ENCODE measurements at regions not wholly inside any gene's neighbourhood (a gene's known extent, or its start where the extent isn't known, plus 50 kb on each side); places are given as distances from the start of the nearest gene placed in this dataset.
"Not testable (repeated sequence)": the region's sequence is repeated elsewhere in the genome, so short reads cannot be mapped to it uniquely, and the experiment has no call there.

DNA sequence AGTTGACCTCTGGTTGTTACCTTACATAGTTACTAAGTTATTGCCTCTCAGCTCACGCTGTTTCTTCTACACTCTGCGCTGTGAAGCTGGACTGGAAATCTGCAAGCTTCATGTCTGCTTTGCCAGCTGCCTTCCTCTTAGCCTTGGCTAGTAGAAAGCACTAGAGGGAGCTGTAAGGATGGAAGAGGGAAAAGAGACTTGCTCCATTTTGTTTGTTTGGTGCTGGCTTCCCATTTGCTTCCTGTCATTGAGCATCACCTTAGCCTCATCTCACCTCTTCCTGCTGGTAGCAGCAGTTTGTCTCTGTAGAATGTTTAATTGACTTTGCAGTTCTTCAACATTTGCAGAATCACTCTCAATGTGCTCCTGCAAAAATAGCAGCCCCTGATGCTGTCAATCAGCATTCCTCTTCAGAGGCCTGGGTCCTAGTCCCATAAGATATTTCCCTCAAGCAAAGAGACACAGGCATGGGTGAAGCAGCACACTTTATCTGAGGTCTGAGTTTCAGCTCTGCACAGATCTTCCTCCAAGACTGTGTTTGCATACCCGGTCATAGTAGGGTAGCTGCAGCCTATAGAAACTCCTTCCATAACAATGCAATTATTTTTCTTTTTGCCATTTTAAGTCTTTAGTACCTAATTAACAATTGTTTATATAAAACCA, 302.2 kb upstream of the EPHA7 start:
- no peak for DNase-seq (ENCODE audit: low read depth in 4 of 4, low spot score in 3 of 4)

DNA sequence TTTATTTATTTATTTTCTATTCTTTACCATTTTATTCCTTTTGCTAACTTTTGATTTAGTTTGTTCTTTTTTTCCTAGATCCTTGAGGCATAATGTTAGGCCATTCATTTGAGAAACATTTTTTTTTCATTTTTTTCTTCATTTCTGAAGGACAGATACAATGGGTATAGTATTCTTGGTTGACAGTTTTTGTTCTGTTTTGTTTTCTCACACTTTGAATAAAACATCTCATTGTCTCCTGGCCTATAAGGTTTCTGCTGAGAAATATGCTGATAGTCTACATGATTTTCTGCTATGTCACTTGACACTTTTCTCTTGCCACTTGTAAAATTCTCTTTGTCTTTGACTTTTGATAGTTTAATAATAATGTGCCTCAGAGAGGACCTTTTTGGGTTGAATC, 294.6 kb upstream of the EPHA7 start:
- no peak for DNase-seq (ENCODE audit: low read depth in 4 of 4, low spot score in 3 of 4)

DNA sequence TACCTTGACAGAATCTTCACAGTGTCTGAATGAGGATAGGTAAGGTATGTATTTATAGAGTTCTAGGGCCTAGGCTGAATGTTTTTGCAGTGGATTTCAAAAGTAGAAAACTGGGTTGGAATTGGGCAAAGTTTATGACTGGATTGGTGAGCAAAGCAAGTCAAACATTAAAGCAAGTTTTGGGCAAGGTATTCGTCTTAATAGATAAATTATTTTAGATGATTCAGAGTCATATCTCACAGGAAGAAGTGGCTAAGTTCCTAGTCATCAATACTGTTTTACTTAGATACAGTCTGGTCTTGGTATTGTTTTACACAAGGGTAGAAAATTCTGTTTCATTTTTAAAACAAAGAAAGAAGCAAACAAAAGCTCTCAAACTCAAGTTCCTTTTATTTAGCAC, 284.1 kb upstream of the EPHA7 start:
- DNase-seq (ENCODE audit: low read depth in 4 of 4, low spot score in 3 of 4): no peak

DNA sequence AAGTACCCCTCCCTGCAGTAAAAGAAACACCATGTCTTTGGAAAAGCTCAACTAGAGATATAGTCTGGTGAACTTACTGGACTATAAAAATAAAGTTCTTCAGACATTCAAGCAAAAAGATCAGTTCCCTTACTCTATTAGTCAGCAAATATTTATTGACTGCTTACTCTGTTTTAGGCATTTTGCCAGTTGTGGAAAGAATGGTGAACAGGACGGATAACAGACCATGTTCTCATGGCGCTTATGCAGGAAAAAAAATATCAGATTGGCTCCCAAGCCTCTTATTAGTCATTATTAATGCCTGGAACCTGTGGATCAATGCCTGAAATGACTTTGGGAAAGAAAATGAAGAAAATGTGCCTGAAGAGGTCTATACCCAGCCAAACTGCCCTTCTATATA, 282.2 kb upstream of the EPHA7 start:
- no peak for DNase-seq (ENCODE audit: low read depth in 4 of 4, low spot score in 3 of 4)

DNA sequence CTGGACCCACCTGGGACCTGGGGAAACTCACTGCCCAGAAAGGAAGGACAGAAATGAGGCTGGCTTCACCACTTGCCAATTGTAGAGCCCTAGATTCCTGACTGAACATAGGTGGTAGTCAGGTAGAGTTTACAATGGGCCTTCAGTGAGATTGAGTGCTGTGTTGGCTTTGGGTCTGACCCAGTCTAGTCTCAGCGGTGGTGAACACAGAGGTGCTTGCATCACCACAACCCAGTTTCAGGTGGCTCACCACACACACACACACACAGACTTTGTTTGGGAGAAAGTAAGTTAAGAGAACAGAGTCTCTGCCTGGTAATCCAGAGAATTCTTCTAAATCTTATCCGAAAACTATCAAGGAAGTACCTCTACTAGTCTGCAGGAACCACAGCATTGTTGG, 266.1 kb upstream of the EPHA7 start:
- no peak for DNase-seq (ENCODE audit: low read depth in 4 of 4, low spot score in 3 of 4)

DNA sequence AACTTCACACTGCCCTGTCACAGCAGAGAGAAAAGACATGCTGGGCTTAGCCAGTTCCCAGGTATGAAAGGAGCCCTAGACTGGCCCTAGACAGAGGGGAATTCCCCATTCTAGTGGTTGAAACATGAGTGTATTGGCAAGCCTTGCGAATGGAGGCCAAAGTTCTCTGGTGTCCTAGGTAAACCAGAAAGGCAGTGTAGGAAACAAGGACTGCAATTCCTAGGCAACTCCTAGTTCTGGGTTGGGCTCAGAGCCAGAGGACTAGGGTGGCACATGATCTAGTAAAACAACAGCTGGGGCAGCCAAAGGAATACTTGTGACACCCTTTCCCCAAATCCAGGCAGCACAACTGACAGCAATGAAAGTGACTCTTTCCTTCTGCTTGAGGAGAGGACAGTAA, 265.0 kb upstream of the EPHA7 start:
- DNase-seq (ENCODE audit: low read depth in 4 of 4, low spot score in 3 of 4): no peak

DNA sequence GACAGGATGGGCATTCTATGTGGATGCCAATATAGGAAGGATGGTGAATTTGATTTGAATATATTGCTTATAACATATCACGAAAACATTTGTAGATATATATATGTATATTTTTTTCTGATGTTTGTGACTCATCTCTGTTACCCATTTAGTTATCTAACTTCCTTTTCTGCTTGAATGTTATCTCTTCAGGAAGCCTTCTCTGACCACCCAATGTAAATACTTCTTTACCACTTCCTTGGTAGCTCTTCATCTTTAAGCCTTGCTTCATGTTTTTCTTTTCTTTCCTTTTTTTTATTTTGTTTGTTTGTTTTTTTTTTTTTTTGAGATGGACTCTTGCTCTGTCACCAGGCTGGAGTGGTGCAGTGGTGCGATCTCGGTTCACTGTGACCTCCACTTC, 260.5 kb upstream of the EPHA7 start:
- DNase-seq (ENCODE audit: low read depth in 4 of 4, low spot score in 3 of 4): no peak

DNA sequence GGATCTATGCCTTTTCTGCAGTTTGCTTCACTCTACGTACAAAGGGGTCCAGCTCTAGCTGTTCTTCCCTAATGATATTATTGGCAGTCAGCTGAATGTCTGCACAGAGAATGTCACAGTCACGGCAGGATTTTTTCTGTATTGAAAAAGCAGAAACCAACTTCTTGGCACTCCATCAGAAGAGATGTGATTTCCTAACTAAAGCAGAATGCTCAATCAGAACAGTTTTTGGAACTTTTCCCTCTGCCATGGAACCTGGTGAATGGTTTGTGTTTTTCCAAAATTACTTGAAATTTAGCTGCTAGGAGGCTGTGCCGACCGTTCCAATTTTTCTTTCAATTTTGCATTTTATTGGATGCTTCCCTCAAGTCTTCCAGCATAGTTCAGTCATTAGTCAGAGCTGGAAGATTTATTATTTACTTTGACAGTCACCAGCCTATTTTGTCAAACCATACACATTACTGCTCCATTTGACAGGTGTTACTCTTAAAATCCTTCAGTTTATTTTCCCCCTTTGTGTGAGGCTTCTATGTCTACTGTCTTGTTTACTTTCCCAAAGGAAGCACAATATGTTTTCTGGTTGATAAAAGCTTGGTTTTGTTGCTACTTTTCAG, 259.6 kb upstream of the EPHA7 start:
- no peak for DNase-seq (ENCODE audit: low read depth in 4 of 4, low spot score in 3 of 4)

DNA sequence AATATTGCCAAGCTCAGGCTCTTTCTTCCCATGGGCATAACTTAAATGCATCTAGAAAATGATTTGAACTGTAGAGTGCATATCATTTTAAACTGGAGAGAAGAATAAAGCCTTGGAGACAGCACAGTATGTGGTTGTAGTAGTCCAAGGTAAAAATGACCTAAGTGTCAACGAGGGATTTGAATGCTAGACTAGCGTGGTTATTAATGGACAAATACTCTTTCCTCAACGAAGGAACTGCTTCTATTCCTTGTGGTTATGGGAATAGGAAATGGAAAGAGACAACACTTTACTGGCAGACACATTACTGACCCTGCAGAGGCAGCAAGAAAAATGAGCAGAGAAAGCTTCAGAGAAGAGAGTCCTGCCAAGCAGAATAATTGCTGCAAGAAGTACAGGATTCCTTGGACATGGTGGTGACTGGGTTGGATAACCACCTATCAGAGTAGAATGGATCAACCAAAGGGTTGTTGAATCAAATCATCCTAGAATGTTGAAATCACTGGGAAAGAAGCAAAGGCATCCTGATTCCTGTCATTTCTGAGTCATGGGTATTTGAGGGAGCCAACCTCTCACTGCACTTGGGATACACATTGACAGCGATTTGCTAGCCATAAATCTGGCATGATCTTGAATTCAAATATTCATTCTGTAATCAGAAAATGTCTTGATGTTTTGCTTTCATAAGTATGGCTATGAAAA, 258.1 kb upstream of the EPHA7 start:
- DNase-seq (ENCODE audit: low read depth in 4 of 4, low spot score in 3 of 4): no peak

DNA sequence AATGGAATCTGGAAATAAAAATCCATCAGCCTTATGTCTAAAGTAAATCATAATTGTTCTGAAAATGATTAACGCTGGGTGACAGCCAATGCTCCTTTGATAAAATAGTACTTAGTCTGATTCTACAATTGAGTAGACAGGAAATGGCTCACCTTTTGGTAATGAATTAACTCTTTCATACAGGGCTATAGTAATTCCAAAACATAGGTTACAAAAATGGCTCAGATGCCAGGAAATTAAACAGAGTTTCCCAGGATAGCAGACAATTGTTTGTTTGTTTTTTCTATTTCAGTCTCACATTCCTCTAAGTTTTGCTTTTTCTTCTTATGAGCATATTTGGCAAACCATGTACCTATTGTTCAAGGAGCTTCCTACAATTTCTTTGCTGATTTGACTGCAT, 257.2 kb upstream of the EPHA7 start:
- DNase-seq (ENCODE audit: low read depth in 4 of 4, low spot score in 3 of 4): no peak

DNA sequence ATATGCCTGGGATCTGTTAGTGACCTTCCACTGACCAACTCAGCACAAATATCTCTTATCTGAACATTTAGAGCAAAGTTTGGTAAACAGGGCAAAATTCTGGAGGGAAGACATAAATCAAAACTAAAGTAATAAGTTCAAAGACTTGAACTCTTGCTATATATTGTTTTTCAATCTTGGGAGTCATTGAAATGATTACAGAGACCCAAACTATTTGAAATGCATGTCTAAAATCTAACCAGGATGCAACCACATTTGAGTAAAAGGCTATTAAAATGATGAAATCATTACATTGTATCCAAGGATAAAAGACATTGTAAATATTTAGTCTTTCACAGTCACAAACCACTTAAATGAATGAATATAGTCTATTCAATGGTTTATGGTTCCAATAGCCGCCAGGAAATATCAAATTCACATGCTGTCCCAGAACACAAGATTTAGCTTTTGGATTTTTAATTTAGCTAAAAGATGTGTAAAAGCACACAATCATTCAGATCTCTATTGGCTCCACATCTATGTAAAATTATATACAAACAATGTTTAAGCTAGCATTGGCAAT, 256.6 kb upstream of the EPHA7 start:
- DNase-seq (ENCODE audit: low read depth in 4 of 4, low spot score in 3 of 4): no peak

DNA sequence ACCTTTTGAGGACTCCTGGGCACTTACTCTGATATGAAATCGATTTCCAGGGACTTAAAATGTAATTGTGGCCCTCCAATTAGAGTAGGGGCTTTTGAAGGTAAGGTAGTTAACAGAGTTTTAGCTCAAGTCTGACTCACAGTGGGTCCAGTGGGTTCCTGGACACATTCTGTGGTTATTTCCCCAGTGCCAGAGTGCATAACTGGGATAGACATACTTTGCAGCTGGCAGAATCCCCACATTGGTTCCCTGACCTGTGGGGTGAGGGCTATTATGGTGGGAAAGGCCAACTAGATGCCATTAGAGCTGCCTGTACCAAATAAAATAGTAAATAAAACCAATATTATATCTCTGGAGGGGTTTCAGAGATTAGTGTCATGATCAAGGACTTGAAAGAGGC, 243.8 kb upstream of the EPHA7 start:
- DNase-seq (ENCODE audit: low read depth in 4 of 4, low spot score in 3 of 4): no peak

DNA sequence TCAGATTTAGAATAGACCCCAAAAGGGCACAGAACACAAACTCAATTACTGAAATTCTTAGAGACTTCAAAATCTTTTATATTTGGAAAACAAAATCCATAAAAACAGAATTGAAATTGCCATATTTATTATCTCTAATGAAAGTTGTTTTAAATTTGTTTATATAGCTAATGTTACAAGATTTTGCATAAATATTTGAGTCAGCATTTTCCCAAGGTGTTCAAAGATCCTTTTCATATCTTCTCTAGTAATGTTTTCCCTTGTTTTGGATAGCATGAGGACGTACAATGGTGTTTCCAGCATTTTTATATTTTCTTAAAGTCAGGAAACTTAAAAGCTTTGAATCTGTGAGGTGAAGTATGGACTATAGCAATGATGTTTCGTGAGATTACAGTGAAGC, 235.2 kb upstream of the EPHA7 start:
- DNase-seq (ENCODE audit: low read depth in 4 of 4, low spot score in 3 of 4): no peak

DNA sequence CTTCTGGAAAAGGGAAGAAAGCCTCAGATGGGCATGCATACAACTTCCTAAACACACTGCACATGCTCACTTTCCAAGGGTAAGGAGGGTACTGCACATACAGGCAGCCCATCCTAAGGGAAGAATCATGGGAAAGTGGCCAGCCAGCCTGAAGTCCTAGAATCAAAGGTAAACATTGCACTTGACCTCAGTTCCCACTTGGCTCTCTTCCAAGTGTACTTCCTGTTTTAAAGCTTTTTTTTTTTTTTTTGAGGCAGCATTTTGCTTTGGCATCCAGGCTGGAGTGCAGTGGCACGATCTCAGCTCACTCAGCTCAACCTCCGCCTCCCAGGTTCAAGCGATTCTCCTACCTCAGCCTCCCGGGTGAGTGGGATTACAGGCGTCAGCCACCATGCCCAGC, 225.3 kb upstream of the EPHA7 start:
- DNase-seq (ENCODE audit: low read depth in 4 of 4, low spot score in 3 of 4): no peak

DNA sequence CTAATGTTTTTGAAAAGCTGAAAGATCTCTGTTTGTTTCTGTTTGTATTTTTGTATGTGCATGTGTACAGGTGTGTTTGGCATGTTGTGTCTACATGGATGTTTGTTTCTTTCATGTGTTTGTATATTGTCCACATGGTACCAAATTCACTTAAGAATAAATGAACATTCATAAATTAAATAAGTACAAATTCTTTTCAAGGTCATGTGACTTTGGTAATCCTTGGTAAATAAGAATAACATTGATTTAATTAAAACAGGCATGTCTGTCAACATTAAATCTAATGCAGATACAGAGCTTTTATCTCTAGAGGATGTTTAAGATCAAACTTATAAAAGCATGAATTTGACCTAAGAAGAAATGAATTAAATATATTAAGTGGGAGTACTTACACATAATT, 219.8 kb upstream of the EPHA7 start:
- DNase-seq (ENCODE audit: low read depth in 4 of 4, low spot score in 3 of 4): no peak

DNA sequence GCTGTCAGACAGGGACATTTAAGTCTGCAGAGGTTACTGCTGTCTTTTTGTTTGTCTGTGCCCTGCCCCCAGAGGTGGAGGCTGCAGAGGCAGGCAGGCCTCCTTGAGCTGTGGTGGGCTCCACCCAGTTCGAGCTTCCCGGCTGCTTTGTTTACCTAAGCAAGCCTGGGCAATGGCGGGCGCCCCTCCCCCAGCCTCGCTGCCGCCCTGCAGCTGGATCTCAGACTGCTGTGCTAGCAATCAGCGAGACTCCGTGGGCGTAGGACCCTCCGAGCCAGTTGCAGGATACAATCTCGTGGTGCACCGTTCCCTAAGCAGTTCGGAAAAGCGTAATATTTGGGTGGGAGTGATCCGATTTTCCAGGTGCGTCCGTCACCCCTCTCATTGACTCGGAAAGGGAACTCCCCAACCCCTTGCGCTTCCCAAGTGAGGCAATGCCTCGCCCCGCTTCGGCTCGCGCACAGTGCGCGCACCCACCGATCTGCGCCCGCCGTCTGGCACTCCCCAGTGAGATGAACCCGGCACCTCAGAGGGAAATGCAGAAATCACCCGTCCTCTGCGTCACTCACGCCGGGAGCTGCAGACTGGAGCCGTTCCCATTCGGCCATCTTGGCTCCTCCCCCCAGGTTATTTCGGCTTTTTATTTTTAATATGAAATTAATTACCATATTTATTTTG, 217.8 kb upstream of the EPHA7 start:
- DNase-seq (ENCODE audit: low read depth in 4 of 4, low spot score in 3 of 4): not testable (repeated sequence)

DNA sequence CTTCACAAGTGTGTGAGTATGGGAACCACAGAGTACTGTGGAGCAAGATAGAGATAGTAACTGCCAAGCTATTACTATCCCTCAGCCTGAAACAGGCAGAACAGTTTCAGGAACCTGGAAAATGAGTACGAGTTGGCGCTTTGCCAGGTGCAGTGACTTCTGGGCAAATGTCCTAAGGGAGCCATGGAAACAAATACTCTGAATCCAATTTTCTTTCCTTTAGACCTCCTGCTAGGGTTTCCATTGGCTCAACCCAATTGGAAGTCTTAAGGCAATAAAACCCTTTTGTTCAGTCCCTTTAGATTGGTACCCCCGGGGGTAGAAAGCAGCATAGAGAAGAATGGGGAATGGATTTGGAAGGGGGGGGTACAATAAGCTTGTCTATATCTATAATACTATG, 205.0 kb upstream of the EPHA7 start:
- DNase-seq (ENCODE audit: low read depth in 4 of 4, low spot score in 3 of 4): no peak

DNA sequence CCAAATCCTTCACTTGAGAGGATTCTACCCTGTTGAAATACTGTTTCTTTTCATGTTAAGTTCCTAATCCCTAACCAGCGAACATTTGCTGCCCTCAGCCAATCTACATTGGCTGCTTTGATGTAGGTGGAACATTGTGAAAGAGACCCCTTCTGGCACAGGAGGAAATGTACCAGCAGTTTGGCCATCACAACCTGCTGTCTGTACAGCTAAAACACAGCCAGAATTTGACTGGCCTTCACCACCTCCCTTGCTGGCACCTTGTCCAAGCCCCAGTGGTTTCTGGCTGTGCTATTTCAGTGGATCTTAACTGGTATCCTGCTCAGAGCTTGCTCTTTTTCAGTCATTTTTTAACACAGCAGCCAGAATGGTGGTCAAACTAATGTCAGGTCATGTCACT, 202.1 kb upstream of the EPHA7 start:
- no peak for DNase-seq (ENCODE audit: low read depth in 4 of 4, low spot score in 3 of 4)

DNA sequence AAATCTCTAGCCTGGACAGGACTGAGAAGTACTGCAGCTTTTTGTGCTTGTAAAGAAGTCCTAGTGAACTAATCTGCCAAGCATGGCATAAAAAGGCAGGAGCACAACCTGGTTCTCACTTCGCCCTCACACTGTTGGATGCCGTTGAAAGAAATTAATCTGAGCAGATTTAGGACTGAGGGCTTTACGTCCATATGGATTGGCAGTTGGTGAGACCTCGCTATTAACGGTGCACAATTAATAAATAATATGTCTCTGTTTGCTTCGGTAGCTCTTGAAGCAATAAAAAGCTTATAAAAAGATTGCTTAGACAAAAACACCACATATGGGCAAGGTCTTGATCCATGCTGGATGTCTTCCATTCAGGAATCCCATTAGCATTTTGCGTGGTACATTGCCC, 185.6 kb upstream of the EPHA7 start:
- no peak for DNase-seq (ENCODE audit: low read depth in 4 of 4, low spot score in 3 of 4)

DNA sequence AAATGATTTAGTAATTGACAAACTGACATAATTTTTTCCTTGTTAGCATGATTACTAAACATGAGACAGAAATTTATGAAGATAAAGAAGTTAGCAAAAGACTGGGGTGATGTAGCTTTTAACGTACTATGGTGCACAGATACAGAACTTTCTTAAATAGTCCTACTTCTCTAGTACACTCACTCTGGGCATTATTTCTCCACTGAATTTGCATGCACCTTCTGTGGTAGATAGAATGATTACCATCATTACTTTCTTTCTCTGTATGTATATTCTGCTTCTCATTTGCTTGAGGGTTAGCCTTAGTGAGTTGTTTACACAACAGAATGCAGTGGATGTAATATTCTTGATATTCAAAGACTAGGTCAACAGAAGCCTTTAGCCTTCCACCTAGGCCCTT, 173.1 kb upstream of the EPHA7 start:
- DNase-seq (ENCODE audit: low read depth in 4 of 4, low spot score in 3 of 4): no peak

DNA sequence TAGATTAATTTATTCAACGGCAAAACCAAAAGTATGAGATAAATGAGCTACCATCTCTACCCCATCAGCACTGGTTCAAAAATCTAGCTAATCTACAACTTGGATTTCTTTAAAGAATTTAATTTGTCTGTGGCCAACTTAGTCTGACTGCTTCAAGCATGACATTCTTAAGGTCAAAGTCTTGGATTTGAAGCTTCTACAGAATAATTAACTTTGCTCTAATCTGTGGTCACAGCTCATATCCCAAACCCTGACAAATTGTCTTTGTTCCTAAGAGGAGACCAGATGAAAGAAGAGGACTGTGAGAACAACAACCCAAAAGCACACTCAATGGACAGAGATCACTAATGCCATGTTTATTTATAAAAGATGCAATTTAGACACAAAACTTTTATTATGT, 166.9 kb upstream of the EPHA7 start:
- DNase-seq (ENCODE audit: low read depth in 4 of 4, low spot score in 3 of 4): no peak
